Fibroblast of lung (primary cell): ENCODE measurements at regions not wholly inside any gene's neighbourhood (a gene's known extent, or its start where the extent isn't known, plus 50 kb on each side); places are given as distances from the start of the nearest gene placed in this dataset.
A peak's percentile ranks its signal among the peaks of the same experiment; 100 is the strongest.

ENCODE experiments used
- DNase-seq, 2 donors: peaks; one replicate each; pipeline versions ENCODE4 v3.0.0 to v3.0.0-alpha.2; 2010; ENCODE audit warnings: low read depth in 2 of 2
- H2AFZ ChIP-seq: 2 replicates; pipeline ENCODE4 v1.5.1; 2012; ENCODE audit warnings: low read length, control low read depth, inconsistent platforms
- H3K27ac ChIP-seq: 2 replicates; pipeline ENCODE4 v1.5.1; 2011; ENCODE audit warnings: low read length, control low read depth; ENCODE audit not compliant: insufficient read depth
- H3K27me3 ChIP-seq: 2 replicates; pipeline ENCODE4 v1.5.1; 2011; ENCODE audit warnings: mild to moderate bottlenecking, low read length; ENCODE audit not compliant: control insufficient read depth, insufficient read depth
- H3K36me3 ChIP-seq: 2 replicates; pipeline ENCODE4 v1.5.1; 2011; ENCODE audit warnings: low read length; ENCODE audit not compliant: control insufficient read depth, insufficient read depth
- H3K4me1 ChIP-seq: 2 replicates; pipeline ENCODE4 v1.5.1; 2011; ENCODE audit warnings: low read length; ENCODE audit not compliant: control insufficient read depth, insufficient read depth; ENCODE audit errors: extremely low read depth
- H3K4me2 ChIP-seq: 2 replicates; pipeline ENCODE4 v1.5.1; 2011; ENCODE audit warnings: low read length, control low read depth; ENCODE audit not compliant: insufficient read depth; ENCODE audit errors: extremely low read depth
- H3K4me3 ChIP-seq, 4 experiments: fragments of 200-600 bp in 1 of 4; sonication (generic) in 1 of 4; replicated peaks in 1 of 4; 2 replicates each; pipeline ENCODE4 v1.5.1; 2011 to 2016; ENCODE audit warnings: low read length in 4 of 4, low read depth in 3 of 4, mild to moderate bottlenecking in 3 of 4, control low read depth in 2 of 4, inconsistent platforms in 1 of 4, mixed read lengths in 1 of 4; ENCODE audit not compliant: insufficient read depth in 1 of 4; ENCODE audit errors: control extremely low read depth in 1 of 4
- H3K79me2 ChIP-seq: 2 replicates; pipeline ENCODE4 v1.5.1; 2012; ENCODE audit warnings: mild to moderate bottlenecking, low read length, inconsistent platforms; ENCODE audit not compliant: control insufficient read depth, insufficient read depth
- H3K9ac ChIP-seq: 2 replicates; pipeline ENCODE4 v1.5.1; 2011; ENCODE audit warnings: mild to moderate bottlenecking, low read length, control low read depth; ENCODE audit not compliant: insufficient read depth
- H3K9me3 ChIP-seq: 2 replicates; pipeline ENCODE4 v1.5.1; 2012; ENCODE audit warnings: low read depth, low read length; ENCODE audit not compliant: control insufficient read depth, insufficient read depth
- H4K20me1 ChIP-seq: 2 replicates; pipeline ENCODE4 v1.5.1; 2011; ENCODE audit warnings: low read length; ENCODE audit not compliant: control insufficient read depth, insufficient read depth; ENCODE audit errors: extremely low read depth
- EZH2 ChIP-seq: IDR thresholded peaks from 2 replicates; pipeline ENCODE4 v1.5.1; 2012; ENCODE audit warnings: low read length, control low read depth, mild to moderate bottlenecking; ENCODE audit errors: missing control alignments
- TF ChIP-seq, protein P1 (sequence below), 2 donors: IDR thresholded peaks in 1 of 2; conservative IDR thresholded peaks in 1 of 2; 1 replicate in 1 of 2; 2 replicates in 1 of 2; pipeline ENCODE4 v1.5.1; 2011 to 2012; ENCODE audit warnings: low read length in 2 of 2, control low read depth in 1 of 2, inconsistent platforms in 1 of 2, low read depth in 1 of 2, mild to moderate bottlenecking in 1 of 2

DNA sequence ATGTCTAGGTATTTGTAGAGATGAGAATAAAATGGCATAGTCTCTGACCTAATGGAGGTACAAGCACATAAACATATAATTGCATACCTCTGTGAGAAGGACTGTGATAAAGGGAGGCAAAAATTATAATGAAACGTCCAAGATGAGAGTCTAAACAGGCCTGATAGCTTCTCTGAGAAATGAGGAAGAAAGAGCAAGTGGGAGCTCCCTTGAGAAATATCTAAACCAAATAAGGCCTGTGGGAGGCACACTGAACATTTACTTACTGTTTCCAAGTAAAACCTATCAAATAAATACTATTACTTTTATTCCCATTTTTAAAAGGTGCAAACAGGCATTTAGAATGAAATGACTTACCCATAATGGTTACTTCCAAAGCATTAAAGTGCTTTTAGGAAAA lies 125.6 kb upstream of the PAPPA start:
- Histone ChIP-seq H3K27ac (peak overlapping the region; percentile 82), H3K27me3 (no peaks in the 10 kb centered on the region), H3K9me3 (no peaks in the 10 kb centered on the region), H4K20me1 (no peaks in the 10 kb centered on the region), H3K36me3 (no peaks in the 10 kb centered on the region), H3K4me3 (no peak overlapping the region), H3K4me1 (peaks cover 8% of the 10 kb centered on the region), H3K79me2 (no peaks in the 10 kb centered on the region), H2AFZ (peak overlapping the region; percentile 42), H3K9ac (no peak overlapping the region), H3K4me2 (peak overlapping the region; percentile 70)
- TF ChIP-seq EZH2, result no peak
- TF ChIP-seq, protein P1, sequence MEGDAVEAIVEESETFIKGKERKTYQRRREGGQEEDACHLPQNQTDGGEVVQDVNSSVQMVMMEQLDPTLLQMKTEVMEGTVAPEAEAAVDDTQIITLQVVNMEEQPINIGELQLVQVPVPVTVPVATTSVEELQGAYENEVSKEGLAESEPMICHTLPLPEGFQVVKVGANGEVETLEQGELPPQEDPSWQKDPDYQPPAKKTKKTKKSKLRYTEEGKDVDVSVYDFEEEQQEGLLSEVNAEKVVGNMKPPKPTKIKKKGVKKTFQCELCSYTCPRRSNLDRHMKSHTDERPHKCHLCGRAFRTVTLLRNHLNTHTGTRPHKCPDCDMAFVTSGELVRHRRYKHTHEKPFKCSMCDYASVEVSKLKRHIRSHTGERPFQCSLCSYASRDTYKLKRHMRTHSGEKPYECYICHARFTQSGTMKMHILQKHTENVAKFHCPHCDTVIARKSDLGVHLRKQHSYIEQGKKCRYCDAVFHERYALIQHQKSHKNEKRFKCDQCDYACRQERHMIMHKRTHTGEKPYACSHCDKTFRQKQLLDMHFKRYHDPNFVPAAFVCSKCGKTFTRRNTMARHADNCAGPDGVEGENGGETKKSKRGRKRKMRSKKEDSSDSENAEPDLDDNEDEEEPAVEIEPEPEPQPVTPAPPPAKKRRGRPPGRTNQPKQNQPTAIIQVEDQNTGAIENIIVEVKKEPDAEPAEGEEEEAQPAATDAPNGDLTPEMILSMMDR (conservative IDR thresholded peaks at IDR 0.05 in 1 of 2, IDR thresholded peaks at IDR 0.05 in 1 of 2; ENCODE audit: low read depth in 1 of 2, low read length in 2 of 2), result no peak
- DNase-seq, result peak in 1 of 2 donors; percentile 51

GRCh38 chr9:116030517-116030916 lies 123.1 kb upstream of the PAPPA start:
- no peaks in the 10 kb centered on the region for H3K9me3 ChIP-seq
- H4K20me1 ChIP-seq, result no peaks in the 10 kb centered on the region
- H3K4me3 ChIP-seq, result no peak overlapping the region
- H3K9ac ChIP-seq, result no peak overlapping the region
- H3K27me3 ChIP-seq, result no peaks in the 10 kb centered on the region
- H3K36me3 ChIP-seq, result no peaks in the 10 kb centered on the region
- H3K4me2 ChIP-seq, result no peak overlapping the region
- TF ChIP-seq, protein P1 (conservative IDR thresholded peaks at IDR 0.05 in 1 of 2, IDR thresholded peaks at IDR 0.05 in 1 of 2; ENCODE audit: low read depth in 1 of 2, low read length in 2 of 2), result no peak
- no peak for TF ChIP-seq EZH2
- no peak overlapping the region for H3K27ac ChIP-seq
- H3K79me2 ChIP-seq, result no peaks in the 10 kb centered on the region
- peak in 1 of 2 donors; percentile 43 for DNase-seq
- no peak overlapping the region for H2AFZ ChIP-seq
- peaks cover 8% of the 10 kb centered on the region for H3K4me1 ChIP-seq

GRCh38 chr9:116032683-116033440 lies 120.7 kb upstream of the PAPPA start:
- H2AFZ ChIP-seq, result no peak overlapping the region
- no peak overlapping the region for H3K9ac ChIP-seq
- H3K27ac ChIP-seq, result no peak overlapping the region
- no peaks in the 10 kb centered on the region for H3K79me2 ChIP-seq
- H3K4me3 ChIP-seq, result no peak overlapping the region
- H3K9me3 ChIP-seq, result no peaks in the 10 kb centered on the region
- H3K4me2 ChIP-seq, result no peak overlapping the region
- no peaks in the 10 kb centered on the region for H3K27me3 ChIP-seq
- H3K36me3 ChIP-seq, result no peaks in the 10 kb centered on the region
- TF ChIP-seq, protein P1 (conservative IDR thresholded peaks at IDR 0.05 in 1 of 2, IDR thresholded peaks at IDR 0.05 in 1 of 2; ENCODE audit: low read depth in 1 of 2, low read length in 2 of 2), result no peak
- no peak for TF ChIP-seq EZH2
- peaks cover 4% of the 10 kb centered on the region for H3K4me1 ChIP-seq
- no peak for DNase-seq
- no peaks in the 10 kb centered on the region for H4K20me1 ChIP-seq
